HG02642 (cell line): ENCODE measurements at regions not wholly inside any gene's neighbourhood (a gene's known extent, or its start where the extent isn't known, plus 50 kb on each side); places are given as distances from the start of the nearest gene placed in this dataset.

ENCODE experiments used
- ATAC-seq: cut with Tn5 transposase; IDR thresholded peaks from one replicate; pipeline ENCODE4 v1.9.1; 2021; ENCODE audit warnings: mild to moderate bottlenecking; ENCODE audit not compliant: unreplicated experiment, poor library complexity

DNA sequence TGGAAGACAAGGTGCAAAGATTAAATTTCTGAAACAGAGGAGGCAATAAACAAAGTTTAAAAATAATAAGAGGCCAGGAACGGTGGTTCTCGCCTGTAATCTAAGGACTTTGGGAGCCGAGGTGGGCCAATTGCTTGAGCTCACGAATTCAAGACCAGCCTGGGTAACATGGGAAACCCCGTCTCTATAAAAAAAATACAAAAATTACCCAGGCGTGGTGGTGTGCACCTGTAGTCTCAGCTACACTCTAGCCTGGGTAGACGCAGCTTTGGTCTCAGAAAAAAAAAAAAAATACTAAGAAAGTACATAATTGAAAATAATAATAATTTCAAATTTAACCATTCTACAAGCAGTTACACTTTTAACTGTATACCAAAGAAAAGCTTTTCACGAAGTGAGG lies 744.6 kb upstream of the POU3F3 start:
- ATAC-seq = no peak

DNA sequence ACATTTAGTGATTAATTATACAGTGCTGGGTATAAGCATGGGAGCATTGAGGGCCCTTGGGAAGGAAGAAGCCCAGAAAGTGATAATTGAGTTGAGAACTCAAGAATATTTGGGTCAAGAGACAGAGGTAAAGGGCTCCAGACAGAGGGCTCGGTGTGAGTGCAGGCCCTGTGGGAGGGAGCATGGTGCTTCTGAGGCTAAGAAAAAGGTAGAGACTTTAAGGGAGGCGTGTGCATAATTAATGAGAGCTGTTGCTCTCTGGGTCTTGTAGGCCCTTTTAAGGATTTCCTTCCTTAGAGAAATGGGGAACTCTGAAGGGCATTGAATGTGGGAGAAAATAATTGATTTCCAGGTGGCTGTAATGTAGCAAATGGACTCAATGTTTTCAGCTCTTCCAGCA lies 735.0 kb upstream of the POU3F3 start:
- ATAC-seq = no peak

DNA sequence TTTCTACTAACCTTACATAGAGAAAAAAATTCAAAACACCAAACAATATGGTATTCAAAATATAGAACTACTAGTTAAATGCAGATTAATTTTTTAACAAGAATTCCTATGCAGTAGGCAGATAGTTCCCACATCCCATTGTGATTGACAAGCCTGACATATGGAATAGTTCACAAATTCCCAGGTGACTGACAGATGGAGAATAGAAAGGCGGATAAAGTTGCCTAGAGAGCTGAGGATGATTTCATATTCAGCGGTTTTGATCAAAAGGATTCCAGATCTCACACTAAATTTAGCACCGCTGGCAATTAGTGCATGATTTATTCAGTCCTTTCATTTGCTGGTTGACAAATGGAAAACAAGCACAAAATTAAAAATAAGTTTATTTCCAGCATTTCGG lies 733.7 kb upstream of the POU3F3 start:
- no peak for ATAC-seq

DNA sequence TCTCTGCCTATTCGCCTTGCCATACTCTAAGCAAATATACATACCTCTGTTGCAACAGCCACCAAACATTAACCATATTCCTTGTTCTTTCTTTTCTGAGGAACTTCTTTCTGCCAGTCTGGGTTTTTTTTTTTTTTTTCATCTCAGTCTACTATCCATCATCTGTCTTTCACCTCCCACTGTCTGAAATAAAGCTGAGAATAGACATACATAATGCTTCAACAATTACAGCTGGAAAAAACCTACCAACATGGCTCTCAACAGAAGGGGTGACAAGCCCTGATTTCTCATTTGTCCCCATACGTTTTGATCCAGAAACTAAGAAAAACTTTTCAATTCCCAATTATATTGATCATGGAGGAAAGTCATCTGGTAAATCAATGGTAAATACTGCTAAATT lies 728.8 kb upstream of the POU3F3 start:
- no peak for ATAC-seq

GRCh38 chr2:104127049-104127770 lies 726.7 kb upstream of the POU3F3 start:
- ATAC-seq = no peak

- ATAC-seq = no peak
Observed at GRCh38 chr2:104140361-104140760, 713.6 kb upstream of the POU3F3 start.

DNA sequence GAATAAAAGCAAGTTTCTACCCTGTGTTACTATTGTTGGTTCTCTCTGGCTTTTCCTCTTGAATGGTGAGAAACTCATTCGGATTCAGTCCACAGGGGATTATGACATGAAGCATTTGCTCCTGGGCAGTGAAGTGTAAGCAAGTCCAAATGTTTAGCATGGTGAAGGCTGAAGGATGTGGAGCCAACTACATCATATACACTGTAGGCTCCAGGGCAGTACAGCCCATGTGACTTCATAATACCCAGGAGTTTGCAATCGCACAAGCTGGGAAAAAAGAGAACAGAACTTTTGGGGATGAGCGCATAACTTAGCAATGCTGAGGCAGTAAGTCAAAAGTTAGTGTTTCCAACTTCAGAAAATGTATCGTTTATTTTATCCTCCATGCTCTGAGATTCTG lies 695.7 kb upstream of the POU3F3 start:
- ATAC-seq = no peak

DNA sequence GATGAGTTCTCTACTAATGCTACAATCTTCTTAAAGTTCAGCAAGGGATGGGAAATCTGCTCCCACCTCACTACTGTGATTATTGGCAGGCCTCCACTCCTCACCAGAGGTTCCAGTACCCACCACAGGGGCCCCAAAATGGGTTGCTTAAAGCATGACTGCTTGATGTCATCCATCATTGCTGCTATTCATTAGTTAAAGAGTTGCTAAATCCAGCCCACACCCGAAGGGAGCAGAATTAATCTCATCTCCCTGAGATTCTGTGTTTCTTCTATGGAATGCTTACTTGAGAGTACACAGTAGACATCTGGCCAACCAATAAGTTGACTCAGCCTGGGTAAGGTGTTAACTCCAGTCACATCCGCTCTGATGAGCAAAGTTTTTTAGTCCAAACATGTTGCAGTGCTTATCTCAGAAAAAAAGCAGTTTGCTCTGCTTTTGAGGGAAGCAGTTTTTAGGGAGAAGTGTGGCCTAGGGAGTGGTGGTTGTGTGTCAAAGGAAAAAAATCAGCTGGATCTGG lies 690.2 kb upstream of the POU3F3 start:
- ATAC-seq = no peak

DNA sequence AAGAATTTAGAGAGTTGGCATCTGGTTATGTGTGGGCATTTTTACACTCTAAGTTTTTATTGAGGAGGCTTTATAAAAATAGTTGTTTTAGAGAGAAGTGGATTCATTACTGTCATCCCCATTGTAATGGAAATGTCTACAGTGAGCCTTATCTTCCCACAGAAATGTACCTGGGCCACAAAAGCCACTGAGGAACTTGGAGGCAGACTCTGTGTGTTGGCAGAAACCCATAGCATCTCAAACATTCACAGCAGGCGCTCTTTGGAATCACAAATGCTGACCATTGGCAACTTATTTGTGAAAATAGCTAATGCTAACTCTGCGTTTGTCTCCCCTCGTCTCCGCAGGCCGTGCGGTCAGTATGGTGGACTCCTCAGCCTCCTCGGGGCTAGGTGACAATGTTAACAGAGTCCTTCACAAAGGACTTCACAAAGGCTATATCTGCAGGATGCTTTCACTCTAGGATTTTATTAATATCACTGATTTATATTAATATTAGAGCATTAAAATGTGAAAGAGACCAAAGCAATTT lies 689.1 kb upstream of the POU3F3 start:
- no peak for ATAC-seq

GRCh38 chr2:104177179-104177578 lies 676.7 kb upstream of the POU3F3 start:
- no peak for ATAC-seq

DNA sequence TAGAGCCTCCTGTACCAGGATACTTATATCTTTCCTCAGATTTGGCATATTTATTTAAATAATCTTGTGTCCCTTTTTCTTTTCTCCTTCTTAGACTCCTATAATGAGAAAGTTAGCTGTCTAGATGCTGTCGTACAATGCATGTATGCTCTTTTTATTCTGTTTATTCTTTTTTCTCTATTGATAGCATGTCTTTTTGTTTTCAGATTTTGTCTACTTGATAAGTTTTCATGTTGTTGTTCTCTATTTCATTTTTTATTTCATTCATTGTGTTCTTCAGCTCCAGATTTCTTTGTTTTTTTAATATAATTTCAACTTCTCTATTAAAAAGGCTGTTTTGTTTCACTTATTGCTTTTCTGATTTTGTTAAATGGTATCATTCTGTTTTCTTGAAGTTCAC lies 674.3 kb upstream of the POU3F3 start:
- ATAC-seq = no peak

GRCh38 chr2:104200533-104201168 lies 653.3 kb upstream of the POU3F3 start:
- no peak for ATAC-seq

DNA sequence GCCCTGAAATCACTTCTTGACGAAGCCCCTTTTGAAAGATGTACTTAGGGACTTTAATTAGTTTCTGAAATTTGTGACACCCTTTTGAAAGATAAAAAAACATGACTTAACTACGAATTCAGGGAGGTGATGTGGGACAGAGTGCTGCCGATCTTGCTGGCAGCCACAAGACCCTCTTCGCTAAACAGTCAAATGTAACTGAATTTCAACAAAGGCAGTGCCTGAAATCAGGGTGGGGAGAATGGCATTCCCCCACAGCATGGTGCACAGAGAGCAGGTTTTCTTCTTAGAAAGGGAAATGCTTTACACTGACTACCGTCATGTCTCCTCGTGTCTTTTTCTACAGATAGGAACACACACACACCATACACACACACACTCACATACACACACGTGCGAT lies 640.2 kb upstream of the POU3F3 start:
- ATAC-seq = no peak

DNA sequence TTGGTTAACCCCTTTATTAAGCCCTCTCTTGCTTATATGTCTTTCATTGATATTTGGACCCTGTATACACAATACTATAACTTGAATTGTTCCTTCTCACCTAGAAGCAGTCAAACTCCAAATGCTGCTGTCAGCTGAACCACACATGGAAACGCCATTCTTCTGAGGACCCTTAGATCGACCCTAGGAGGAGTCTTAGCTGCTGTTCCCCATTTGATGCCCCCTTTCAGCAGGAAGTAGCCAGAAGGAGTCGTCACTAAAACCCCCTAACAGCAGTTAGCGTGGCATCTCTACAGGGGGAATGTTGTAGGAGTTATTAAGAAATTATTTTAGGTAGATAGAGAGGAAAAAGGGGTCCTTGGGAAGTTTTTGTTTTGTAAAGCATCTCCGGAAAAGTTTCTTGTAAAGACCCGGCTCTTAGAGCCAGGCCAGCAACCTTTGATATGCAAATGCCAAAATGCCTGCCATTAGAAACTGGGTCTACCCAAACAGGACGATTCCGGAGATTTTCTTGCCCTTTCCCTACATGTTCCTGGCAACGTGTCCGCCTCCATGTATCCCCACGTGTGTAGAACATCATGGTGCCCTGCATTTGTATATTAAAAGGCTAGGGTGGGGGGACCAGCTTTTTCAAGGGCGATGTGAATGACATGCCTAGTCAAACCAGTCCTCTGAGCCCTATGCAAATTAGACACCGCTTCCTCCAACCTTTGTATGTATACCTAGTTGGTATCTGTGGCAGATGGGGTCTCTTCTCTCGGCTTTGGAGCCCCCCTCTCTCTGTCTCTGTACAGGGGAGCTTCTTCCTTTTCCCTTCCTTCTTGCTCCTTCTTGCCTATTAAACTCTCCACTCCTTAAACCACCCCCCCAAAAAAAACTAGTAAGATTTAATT lies 638.4 kb upstream of the POU3F3 start:
- no peak for ATAC-seq

DNA sequence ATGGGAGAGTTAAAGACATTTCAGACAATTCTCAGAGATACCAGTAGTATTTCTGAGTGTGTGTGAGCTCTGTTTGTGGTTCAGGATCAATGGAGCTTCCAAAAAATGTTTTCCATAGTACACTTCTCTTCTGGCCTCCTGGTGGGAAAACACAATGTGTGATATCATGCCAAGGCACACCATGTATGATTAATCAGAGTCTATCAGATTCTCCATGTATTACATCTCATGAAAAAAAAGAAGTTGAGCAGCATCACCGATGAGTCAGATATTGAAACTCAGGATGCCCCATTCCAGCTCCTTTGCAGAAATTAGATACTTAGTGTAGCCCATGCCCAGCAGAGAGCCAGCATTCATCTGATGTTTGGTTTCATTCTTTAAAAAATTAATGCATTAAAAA lies 620.3 kb upstream of the POU3F3 start:
- ATAC-seq = no peak

GRCh38 chr2:104236491-104236890 lies 617.4 kb upstream of the POU3F3 start:
- ATAC-seq = no peak

DNA sequence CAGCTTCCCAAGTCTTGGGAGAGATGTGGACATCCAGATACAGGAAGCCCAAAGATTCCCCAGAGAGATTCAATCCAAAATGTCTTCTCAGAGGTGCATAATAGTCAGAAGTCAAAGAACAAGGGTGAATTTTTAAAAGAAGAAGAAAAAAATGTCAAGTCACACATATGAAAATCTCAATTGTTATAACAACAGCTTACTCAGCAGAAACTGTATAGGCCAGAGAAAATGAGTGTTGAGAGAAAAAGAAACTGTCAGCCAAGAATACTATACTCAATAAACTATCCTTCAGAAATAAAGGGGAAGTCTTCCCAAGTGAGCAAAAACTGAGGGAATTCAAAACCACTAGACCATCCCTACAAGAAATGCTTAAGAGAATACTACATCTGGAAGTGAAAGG lies 612.9 kb upstream of the POU3F3 start:
- no peak for ATAC-seq

- ATAC-seq = no peak
Observed at GRCh38 chr2:104249629-104250028, 604.3 kb upstream of the POU3F3 start.

DNA sequence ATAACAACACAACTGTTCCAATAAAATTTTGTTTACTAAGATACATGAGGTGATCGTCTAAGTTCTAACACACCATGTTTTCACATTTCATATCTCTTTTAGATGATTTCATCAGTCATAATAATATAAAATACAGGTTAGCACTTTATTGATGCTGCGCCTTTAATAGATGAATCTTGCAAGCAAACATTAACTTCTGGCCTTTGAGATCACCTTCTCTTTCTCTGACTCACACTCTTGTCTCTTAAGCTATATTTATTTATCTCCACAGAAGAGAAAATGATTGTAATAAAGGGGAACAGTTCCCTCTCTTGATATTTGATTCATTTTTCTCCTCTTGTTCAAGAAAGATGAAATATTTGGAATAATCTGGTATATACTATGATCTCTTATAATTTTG lies 603.3 kb upstream of the POU3F3 start:
- ATAC-seq = no peak

- no peak for ATAC-seq
Observed at GRCh38 chr2:104254017-104254416, 599.9 kb upstream of the POU3F3 start.

- ATAC-seq = no peak
Observed at GRCh38 chr2:104262714-104263113, 591.2 kb upstream of the POU3F3 start.
